ENCODE measurements at regions not wholly inside any gene's neighbourhood (a gene's known extent, or its start where the extent isn't known, plus 50 kb on each side); places are given as distances from the start of the nearest gene placed in this dataset.

DNA sequence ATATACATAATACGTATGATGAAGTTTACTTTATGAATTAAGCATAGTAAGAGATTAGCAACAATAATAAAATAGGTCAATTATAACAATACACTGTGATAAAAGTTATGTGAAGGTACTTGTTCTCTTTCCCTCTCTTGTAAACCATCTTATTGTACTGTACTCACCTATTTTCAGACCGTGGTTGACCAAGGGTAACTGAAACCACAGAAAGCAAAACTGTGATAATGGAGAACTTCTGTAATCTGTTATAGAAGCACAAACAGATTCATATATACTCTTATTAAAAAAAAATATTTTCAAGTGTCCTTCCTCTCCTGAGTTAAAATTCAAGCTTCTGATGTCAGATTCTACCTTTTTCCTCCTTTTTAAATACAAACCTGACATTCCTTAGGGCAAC lies 1247.8 kb upstream of the SORCS1 start:
- no peak overlapping the region for H3K4me2 ChIP-seq (ENCODE audit: insufficient read depth in 1 of 2, low read depth in 2 of 2, low read length in 2 of 2)
- H3K27ac ChIP-seq (ENCODE audit: low read depth, low read length): no peak overlapping the region
- H2BK5ac ChIP-seq (ENCODE audit: low read depth, low read length): no peak overlapping the region
- no peak overlapping the region for H3K14ac ChIP-seq (ENCODE audit: insufficient read length)
- H3K18ac ChIP-seq (ENCODE audit: extremely low read depth, low read length): no peak overlapping the region
- no peak overlapping the region for H3K56ac ChIP-seq (replicated peaks; ENCODE audit: insufficient read length, low read depth, low read length)
- no peak overlapping the region for H2BK120ac ChIP-seq (replicated peaks; ENCODE audit: low read depth, low read length)
- no peak overlapping the region for H4K91ac ChIP-seq (replicated peaks; ENCODE audit: insufficient read length, low read length)
- H3K4me3 ChIP-seq (ENCODE audit: extremely low read depth in 1 of 4, insufficient read depth in 2 of 4, low read depth in 3 of 4, low read length in 4 of 4): no peak overlapping the region
- POLR2A ChIA-PET (ENCODE audit: partially characterized antibody): no interaction called here
- no peaks in the 10 kb centered on the region for H3K23me2 ChIP-seq (ENCODE audit: low read depth, low read length)
- no peak overlapping the region for H2BK12ac ChIP-seq (ENCODE audit: low read depth, low read length)
- no peaks in the 10 kb centered on the region for H3K36me3 ChIP-seq (ENCODE audit: control insufficient read depth in 2 of 4, insufficient read depth in 4 of 4, low read length in 3 of 4)
- no peak overlapping the region for H2BK20ac ChIP-seq (ENCODE audit: low read length)
- H2AK5ac ChIP-seq (ENCODE audit: low read depth, low read length): no peak overlapping the region
- H3K27me3 ChIP-seq (replicated peaks in 1 of 4; ENCODE audit: control insufficient read depth in 3 of 4, extremely low read depth in 1 of 4, insufficient read depth in 3 of 4, low read length in 3 of 4): no peaks in the 10 kb centered on the region
- no peak overlapping the region for H3K9ac ChIP-seq (replicated peaks in 1 of 4; ENCODE audit: extremely low read depth in 1 of 4, low read depth in 3 of 4, low read length in 3 of 4)
- CTCF ChIA-PET (ENCODE audit: partially characterized antibody): no interaction called here
- H4K5ac ChIP-seq (ENCODE audit: insufficient read length, low read depth, low read length): no peak overlapping the region
- no peak overlapping the region for H3K23ac ChIP-seq (ENCODE audit: insufficient read length)
- H3K79me2 ChIP-seq (ENCODE audit: control insufficient read depth in 1 of 2, insufficient read depth in 2 of 2, low read length in 2 of 2): no peaks in the 10 kb centered on the region
- WGBS, 2 experiments (ENCODE audit: extremely low coverage in 1 of 2, insufficient coverage in 1 of 2, insufficient read length in 1 of 2, insufficient replicate concordance in 2 of 2, low coverage in 1 of 2, low lambda C conversion rate in 2 of 2, missing lambda C conversion rate in 1 of 2): 47% methylated on average over 2 of the region's 2 CpGs; no CpG with 5 or more reads in 1 of the 2 experiments
- no peak overlapping the region for H2AFZ ChIP-seq (ENCODE audit: low read length)
- TF ChIP-seq JUND (IDR thresholded peaks at IDR 0.05; ENCODE audit: low read length): no peak
- TF ChIP-seq JUN (IDR thresholded peaks at IDR 0.05; ENCODE audit: low read depth, low read length): no peak
- no peak for TF ChIP-seq RNF2 (IDR thresholded peaks at IDR 0.05; ENCODE audit: borderline replicate concordance, low read depth, low read length, missing control alignments, poor library complexity, severe bottlenecking)
- TF ChIP-seq TAF1 (IDR thresholded peaks at IDR 0.05; ENCODE audit: low read depth, low read length): no peak
- TF ChIP-seq SIN3A (conservative IDR thresholded peaks at IDR 0.05 in 1 of 2, IDR thresholded peaks at IDR 0.05 in 1 of 2; ENCODE audit: low read depth in 1 of 2, low read length in 2 of 2): no peak
- no peaks in the 10 kb centered on the region for H3K79me1 ChIP-seq (ENCODE audit: low read depth, low read length)
- no peak overlapping the region for H2BK15ac ChIP-seq (ENCODE audit: low read length)
- no peak overlapping the region for H3K4ac ChIP-seq (replicated peaks; ENCODE audit: insufficient read length, low read depth, low read length)
- H4K20me1 ChIP-seq (replicated peaks in 1 of 2; ENCODE audit: control insufficient read depth in 1 of 2, insufficient read depth in 2 of 2, low read length in 2 of 2): no peaks in the 10 kb centered on the region
- no peak for FAIRE-seq
- DNase-seq (ENCODE audit: low read depth in 1 of 2, low spot score in 2 of 2): no peak
- no peak overlapping the region for H4K8ac ChIP-seq (ENCODE audit: extremely low read depth, insufficient read depth, low read length)
- no peaks in the 10 kb centered on the region for H3K4me1 ChIP-seq (replicated peaks in 1 of 4; ENCODE audit: control insufficient read depth in 3 of 4, insufficient read depth in 4 of 4, low read length in 3 of 4)
- H3K9me3 ChIP-seq (ENCODE audit: insufficient read depth in 2 of 2, low read depth in 1 of 2, low read length in 1 of 2): no peaks in the 10 kb centered on the region
